ELF-1 (cell line): ENCODE measurements at regions not wholly inside any gene's neighbourhood (a gene's known extent, or its start where the extent isn't known, plus 50 kb on each side); places are given as distances from the start of the nearest gene placed in this dataset.

Experiments
- DNase-seq: peaks from one replicate; pipeline ENCODE4 v3.0.0-alpha.2; 2016; ENCODE audit warnings: low read depth, low spot score

DNA sequence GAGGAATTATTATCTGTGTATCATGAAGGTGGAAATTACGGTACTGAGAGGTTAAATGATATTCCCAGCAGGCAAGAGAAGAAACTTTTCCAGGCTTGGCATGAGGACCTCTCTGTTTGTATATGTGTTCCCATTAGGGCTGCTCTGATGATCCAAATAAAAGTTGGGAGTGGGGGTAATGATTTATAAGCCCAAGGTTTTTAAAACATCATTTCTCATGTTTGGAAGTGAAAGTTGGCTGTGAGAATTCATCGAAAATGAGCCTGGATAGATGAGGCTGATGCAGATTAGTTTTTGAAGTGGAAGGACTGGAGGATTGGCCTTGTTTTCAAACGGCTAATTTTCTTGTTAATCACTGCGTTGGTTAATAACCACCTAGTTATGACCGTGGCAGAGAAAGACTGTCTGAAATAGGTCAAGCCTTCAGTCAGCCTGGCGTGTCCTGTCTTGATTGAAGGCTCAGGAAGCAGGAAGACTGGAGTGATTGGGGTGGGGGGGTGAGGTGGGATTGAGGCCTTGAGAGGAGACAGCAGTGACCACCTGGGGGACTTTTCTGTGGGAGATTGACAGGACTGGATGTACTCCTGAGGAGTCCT is 391.0 kb upstream of the WWC1 start:
- DNase-seq = no peak

DNA sequence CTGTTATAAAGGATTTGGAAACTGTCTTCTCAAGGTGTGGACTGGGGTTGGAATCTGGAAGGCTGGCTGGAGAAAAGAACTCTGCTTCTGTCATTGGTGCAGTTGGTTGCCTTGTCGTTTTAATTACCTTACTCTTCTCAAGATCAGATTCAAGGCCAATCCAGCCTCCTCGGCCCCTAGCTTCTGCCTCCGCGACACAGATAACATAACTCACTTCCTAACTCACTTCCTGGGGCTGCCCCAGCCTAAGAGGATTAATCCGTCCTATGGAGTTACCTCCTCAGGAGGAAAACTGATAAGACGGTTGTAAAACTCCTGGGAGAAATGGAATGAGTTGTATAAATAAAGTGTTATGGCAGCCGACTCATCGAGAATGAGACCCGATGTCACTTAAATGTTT is 389.1 kb upstream of the WWC1 start:
- no peak for DNase-seq

DNA sequence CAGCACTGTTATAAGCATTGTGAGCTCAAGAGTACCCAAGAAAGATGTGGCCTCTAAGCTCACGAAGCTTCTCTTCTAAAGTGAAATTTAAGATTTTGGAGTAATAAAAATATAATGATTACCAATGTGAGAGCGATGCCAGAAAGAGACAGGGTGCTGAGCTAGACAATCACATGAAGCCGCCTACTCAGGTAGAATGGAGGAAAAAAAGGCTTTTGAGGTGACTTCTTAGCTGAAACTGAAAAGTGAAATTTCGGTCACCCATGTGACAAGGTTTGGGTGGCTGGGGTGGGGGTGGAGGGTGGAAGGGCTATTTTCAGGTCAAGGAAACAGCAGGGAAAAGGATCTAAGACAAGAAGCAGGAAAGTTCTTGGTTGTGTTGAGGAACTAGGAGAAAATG is 388.2 kb upstream of the WWC1 start:
- no peak for DNase-seq

DNA sequence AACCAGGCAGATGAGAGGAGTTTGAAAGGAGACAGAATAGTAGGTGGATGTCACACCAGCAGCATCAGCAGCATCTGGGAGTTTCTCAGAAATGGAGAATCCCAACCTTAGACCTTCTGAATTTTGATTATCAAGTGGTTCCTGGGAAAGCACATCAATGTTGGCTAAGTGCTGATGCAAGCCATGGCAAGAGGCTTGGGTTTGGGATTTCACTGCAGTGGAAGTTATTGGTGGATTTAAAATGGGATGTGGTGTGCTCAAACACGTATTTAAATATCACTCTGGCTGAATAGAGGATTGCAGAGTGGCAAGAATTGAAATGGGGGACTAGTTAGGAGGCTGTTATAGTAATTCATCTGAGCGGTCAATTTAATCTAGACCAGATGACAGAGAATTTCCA is 387.8 kb upstream of the WWC1 start:
- DNase-seq = no peak

DNA sequence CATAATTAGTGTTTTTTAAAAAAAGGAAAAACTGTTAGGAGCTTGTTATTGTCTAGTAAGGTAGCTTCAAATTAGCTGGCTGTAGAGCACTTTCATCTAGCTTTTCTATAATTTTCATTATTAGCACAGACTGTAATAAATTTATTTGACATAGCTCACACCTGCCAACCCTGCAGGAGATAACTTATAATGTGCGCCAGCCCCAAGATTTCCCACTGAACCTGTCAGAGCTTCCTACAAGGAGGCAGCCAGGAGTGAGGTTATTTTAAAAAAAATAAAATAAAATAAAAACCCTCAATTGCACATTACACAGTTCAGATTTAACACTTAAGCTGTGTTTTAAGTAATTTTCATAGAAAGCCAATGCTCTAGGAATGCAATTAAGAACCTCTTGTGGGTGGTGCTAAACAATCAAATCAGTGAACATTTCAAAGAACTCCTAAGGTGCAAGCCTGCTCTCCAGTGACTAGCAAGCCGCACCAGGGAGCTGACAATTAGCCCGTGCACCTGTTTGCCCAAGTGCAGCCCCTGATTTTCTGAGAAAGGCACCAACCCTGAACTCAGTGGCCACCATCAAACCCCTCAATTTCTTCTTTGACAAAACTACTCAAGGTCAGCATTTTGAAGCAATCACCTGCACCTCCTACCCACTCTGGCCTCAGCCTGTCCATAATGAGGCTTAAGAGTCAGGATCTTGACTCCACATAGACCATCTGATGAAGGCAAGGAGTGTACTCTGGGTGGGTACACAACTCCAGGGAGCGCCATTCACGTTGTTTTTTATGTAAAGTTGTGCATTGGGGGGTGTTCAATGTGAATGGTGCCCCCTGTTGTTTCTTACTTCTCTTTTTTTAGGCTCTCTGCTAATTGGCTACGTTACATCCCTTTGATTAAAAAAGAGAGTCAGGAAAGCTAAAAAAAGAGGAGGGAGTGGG is 385.3 kb upstream of the WWC1 start:
- DNase-seq = peak; percentile 17

DNA sequence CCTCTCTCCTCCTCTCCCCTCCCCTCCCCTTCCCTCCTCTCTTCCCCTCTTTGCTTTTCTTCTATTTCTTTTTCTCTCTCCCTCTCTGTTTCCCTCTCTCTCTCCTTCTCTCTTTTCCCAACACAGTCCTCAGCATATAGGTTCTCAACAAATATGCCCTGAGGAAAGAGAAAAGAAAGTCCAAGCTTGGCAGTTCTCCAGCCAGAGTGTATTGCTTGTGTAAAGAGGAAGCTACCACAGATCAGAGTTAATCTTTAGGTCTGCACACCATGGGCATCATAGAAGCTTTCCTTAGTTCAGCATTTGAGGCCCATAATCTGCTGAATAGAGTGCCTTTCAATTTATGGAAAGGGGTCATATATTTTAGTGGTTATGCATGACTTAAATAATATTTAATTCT is 382.8 kb upstream of the WWC1 start:
- DNase-seq = no peak

DNA sequence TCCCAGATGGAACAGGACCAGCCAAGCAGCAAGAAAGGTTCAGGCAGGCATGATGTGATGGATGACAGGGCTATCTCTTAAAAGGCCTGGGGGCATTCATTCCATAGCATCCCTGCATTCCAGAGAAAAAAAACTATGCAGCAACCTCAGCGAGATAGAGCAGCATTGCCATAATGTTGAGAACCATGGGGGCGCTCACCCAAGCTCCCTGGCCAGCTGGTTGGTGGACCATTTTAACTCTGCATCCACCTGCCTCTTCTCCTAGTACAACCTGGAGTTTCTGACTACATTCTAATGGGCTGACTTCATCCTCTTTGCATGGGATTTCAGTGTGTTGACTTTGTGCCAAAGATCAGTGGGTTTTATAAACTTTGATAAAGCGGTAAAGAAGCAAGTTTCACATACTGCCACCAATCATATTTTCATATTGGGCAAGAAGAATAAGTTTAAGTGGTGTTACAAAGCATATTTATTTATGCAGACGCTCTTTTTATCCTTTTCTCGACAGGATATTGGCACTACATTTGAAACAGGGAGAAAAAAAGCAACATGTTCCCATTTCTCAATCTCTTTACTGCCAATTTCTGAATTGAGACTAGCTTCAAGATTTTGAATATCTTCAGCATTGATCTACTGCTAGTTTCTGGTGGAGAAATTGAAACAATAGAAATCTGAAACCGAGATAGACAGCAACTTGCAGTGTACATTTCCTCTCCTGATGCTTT is 378.3 kb upstream of the WWC1 start:
- peak; percentile 80 for DNase-seq

DNA sequence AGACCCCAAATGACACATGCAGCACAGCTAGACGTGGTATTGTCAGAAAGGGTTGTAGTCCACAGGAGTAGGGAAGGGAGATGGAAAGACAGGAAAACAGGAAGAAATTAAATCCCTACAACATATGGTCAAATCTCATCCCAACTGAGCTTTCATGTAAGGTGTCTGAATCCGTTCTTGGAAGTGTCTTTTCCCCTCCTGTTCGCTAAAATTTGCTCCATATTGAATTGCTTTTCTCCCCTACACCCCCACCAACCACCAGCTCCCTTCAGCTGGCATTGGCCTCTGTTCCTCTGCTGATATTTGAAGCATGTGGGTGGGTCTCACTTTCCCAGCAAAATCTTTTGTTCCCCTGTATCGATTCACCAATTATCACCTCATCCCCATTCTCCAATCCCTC is 376.2 kb upstream of the WWC1 start:
- DNase-seq = no peak

DNA sequence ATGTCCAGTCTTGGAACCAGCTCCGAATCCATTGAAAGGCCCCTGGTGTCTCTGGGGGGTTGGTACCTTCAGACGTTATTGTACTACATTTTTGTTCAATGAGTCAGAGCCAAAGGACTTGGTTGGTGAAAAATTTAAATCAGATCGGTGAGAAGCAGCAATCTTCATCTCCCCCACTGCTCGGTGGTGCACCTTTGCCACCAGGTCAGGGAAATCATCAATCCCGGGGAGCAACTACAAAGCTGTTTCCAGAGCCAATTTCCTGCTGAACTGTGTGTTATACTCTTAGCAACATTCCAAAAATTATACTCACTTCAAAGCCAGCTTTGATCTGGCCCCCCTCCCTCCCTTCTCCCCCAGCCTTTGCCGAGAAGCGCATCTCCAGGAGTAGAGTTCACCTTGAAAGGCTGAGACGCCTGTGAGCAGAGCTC is 375.2 kb upstream of the WWC1 start:
- peak; percentile 18 for DNase-seq

DNA sequence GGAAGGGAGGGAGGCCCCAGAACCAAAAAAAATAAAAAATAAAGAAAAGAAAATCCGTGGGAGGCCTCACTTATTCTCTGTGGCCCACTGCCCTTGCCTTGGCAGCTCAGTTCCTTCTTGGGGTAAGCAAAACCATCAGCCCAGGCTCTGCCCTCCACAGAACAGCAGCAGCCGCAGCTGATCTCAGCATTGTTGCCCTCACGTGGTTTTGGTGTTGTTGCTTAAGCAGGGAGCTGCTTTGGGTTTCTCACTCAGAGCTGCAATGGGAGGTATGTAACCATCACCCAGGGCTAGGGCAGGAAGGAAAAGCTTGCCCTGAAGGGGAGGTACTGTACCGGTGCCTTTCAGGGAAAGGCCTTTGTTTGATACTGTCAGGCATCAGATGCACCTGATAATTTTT is 374.7 kb upstream of the WWC1 start:
- DNase-seq = peak; percentile 80

DNA sequence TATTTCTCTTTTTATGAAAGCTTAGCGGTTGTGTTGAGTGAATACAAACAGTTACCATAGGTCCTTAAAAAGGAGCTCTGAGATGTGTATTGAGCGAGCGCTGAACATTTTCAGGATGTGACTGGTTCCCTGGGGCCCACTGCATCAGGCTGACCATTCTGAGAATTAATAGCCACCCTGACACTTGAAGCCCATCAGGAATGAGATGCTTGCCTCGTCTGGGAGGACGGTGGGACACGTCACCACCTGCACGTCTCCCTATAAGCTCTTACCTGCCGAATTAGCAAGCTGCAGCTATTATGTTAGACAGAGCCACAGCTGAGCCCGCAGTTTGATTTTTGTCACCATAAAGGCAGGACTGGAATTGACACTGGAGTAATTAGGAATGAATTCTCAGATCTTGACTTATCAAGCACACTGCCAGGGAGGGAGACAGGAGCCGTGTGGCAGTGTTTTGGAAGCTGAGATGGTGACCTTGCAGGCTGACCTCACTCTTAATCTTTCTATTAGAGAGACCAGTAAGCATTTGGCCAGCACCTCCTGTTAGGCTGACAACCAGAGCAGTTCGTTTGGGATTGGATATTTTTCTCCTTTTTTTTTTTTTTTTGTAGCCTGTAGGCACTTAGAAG is 373.1 kb upstream of the WWC1 start:
- no peak for DNase-seq

DNA sequence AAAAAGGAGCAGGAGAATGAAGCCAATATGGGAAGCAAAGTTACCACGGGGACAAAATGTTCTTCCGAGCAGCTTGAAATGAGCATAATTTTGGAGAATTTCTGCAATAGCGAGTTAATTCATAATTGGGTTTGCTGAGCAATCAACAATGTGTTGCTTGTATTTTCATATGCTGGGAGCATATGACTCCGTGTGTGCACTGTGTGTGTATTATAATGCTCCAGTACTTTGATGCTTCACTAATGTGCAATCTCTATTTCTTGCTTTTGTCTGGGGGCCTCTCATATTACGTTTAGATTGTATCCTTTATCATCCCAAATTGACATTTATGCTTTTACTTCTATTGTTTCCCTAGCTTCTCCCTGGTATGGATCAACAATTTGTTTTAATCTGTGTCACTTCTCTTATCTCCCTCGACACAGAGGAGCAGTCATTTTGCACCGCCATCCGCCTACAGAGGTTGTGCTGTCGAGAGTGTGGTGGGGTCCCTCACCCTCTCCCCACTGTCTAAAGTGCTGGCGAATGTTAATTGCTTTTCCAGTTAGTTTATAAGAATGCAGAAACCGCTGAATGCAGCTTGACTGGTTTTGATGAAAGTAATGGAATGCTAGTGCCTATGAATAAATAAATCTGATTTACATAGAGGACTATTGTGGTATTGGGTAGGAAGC is 372.5 kb upstream of the WWC1 start:
- DNase-seq = no peak

DNA sequence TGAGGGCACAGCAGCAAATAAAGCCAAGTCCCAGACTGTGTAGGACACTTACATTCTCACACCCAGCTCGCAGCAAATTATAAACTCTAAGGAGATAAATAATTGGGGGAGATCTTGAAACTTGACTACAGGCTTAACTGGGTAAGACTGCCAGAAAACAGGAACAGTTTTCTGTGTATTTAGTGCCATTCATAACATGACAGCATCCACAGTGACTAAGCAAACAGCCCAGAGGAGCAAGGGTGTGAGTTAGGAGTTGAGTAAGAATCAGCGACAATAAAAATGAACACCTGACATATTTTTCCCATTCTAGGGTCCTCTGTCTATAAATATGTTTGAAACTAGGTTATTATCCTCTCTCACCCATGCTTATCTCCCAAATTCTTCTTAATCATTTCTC is 370.9 kb upstream of the WWC1 start:
- no peak for DNase-seq

DNA sequence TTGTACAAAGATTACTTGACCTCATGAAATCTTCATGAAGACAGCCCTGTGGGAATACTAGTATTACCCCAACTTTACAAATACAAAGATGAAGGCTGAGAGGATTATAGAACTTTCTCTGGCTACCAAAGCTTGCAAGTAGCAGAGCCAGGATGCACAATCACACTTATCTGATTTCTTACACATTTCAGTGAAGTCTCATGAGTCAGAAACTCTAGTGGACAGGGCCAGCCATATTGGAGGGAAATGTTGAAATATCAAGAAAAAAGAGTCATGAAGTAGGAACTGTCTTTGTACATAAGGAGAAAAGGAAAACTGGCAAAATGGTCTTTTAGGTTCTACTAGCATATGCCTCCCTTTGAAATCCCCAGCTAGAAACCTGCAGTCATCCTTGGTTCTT is 369.6 kb upstream of the WWC1 start:
- no peak for DNase-seq

DNA sequence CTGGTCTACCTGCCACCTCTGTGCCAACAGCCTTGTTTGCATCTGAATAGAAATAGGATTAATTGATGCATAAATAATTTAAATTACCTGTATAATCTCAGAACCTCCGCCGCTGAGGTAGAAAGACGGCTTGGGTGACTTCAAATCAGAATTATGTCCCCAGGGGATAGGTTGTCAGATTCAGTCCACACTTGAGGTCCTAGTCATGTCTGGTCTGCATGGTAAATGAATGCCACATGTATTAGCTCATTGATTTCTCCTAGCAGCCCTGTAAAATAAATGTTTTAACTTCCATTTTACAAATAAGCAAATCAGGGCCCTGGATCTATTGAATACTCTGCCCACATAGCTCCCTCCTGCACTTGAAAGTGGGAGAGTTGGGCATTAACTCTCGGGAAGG is 368.0 kb upstream of the WWC1 start:
- DNase-seq = no peak

DNA sequence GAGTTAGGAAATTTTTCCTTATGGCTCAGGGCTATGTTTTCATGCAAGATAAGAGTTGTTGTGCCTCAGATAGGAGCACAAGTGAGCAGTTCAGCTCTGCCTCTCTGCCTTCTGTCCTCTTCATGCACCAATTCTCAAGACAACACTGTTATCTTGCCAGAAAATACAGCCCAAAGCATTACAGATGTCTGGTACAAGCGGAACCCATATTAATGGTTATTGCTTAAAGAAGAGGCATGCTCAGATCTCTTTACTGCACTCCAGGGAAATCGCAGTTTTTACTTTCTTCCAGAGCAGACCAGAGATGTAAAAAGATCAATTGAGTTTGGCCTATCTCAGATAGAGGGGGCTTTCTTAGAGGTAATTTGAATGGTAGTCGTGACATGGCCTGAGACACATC is 361.6 kb upstream of the WWC1 start:
- no peak for DNase-seq

DNA sequence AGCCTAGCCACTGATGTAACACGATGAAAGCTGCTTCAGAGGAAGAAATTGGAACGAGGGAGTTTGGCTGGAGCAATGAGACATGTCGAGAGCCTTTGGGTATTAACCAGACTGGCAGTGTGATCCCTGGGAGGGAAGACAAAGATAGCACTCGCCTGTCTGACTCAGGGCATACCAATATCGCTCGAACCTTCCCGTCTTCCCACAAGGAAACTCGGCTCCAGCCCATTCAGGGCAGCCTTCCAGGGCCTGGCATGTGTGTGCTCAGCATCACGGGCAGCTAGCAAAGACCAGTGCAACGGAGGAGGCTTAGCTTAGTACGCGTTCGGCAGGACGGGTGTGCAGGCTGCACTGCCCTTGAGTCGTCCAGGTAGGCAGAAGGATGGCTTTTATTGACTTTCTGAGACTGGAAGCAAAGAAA is 356.9 kb upstream of the WWC1 start:
- no peak for DNase-seq

DNA sequence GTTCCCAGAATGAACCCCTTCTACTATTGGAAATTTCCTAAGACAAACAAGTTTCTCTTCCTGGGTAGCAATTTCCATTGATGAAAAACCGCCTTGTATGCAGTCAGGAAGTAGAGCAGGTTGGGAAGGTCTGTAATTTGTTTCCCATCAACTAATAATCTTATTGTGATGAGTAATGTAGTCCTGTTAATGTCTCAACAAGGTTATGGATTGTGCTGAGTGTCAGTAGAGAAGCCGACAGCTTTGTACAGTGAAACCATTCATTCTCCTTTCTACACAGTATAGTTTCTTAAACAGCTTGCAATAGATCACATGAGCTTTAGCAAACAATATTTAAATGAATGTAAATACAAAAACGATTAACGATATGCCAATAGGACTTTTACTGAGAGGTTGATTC is 355.4 kb upstream of the WWC1 start:
- DNase-seq = no peak

DNA sequence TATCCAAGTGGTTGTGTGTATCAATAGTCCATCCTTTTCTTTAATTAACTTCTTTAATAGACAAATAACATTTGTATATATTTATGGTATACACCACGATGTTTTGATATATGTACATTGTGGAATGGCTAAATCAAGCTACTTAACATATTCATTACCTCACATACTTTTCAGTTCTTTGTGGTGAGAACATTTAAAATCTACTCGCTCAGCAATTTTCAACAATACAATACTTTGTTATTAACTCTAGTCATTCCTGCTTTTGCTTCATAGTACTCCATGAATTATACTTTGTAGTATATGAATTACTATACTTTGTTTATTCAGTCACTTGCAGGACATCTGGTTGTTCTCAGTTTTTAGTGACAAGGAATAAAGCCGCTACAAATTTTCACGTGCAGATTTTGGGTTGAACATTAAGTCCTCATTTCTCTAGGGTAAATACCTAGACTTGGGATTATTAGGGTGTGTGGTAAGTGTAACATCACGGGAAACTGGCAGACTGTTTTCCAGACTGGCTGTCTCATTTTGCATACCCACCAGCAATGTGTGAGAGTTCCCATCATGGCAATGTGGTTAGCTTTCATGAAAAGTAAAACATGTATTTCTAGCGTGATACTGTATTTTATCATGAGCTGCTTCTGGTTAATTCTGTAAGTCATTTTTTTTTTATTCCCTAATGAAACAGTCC is 354.4 kb upstream of the WWC1 start:
- DNase-seq = no peak

DNA sequence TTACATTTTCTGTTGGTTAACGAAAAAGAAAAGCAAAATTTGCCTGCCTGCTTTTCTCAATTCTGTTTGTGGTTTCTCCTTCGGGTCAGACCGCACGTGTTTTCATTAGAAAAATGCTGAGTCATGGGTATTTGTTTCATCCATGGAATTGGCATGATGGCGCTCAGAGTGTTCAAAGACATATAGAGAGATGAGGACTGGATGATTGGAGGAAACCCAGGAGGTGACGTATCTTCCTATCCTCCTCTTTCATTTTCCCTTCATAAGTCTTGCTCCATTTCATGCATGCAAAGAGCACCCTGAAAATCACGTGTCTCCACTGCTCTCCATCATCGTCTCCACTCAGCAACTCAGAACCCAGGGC is 353.8 kb upstream of the WWC1 start:
- DNase-seq = no peak

DNA sequence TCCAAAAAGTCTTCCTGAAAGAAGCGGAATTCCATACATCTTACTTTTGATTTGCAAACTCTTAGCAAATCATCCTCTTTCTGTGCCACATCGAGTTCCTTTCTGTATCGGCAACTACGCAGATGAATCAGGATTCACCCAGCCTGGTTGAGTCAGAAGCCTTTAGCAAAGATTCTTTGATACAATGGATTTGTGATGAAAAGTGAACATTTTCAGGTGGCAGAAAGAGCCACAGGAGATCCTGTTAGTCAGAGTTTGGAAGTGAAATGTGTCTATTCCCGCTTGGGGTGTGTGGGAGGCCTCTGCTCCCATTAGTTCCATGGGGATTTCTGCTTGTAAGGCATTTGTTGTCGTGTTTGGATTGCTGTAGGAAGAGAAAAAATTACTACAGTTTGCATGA is 351.8 kb upstream of the WWC1 start:
- DNase-seq = no peak
